IMR-90 (cell line): ENCODE measurements at regions not wholly inside any gene's neighbourhood (a gene's known extent, or its start where the extent isn't known, plus 50 kb on each side); places are given as distances from the start of the nearest gene placed in this dataset.

Experiments
- ATAC-seq: fragments of 200-7000 bp; cut with Tn5 transposase; 2 replicates; pipeline ENCODE4 v1.9.1; 2020; ENCODE audit warnings: low read depth, mild to moderate bottlenecking, moderate library complexity
- BruUV-seq: library from RNA; stranded (reverse); fragments of 400-500 nt; replicated peaks from 2 replicates; lab custom pipeline; 2021; lab: Mats Ljungman, UMichigan
- CTCF ChIA-PET: fragments of 300-600 bp; formaldehyde crosslinking; extraction: SDS; loops from one replicate; lab custom pipeline; 2021; ENCODE audit warnings: antibody characterized with exemption; lab: Yijun Ruan, JAX
- POLR2A ChIA-PET: fragments of 300-600 bp; sonication (Branson Sonifier 250); formaldehyde crosslinking; loops from one replicate; lab custom pipeline; 2022; ENCODE audit warnings: antibody characterized with exemption; ENCODE audit not compliant: unreplicated experiment; lab: Charles Lee
- DNase-seq: peaks from one replicate; pipeline ENCODE4 v3.0.0; 2013
- H2AFZ ChIP-seq: replicated peaks from 2 replicates; pipeline ENCODE3; 2013; ENCODE audit warnings: low read length, mild to moderate bottlenecking; ENCODE audit not compliant: poor library complexity
- H2AK5ac ChIP-seq: 2 replicates; pipeline ENCODE4 v1.6.1; 2013; ENCODE audit warnings: low read depth, low read length, inconsistent platforms
- H2AK9ac ChIP-seq: replicated peaks from 2 replicates; pipeline ENCODE3; 2013; ENCODE audit warnings: mild to moderate bottlenecking, low read depth, low read length, moderate library complexity; ENCODE audit not compliant: poor library complexity
- H2BK120ac ChIP-seq: 2 replicates; pipeline ENCODE4 v1.6.1; 2013; ENCODE audit warnings: low read depth, low read length, inconsistent platforms
- H2BK15ac ChIP-seq: 3 replicates; pipeline ENCODE4 v1.6.1; 2013; ENCODE audit warnings: low read depth, low read length, inconsistent platforms
- H2BK20ac ChIP-seq: 2 replicates; pipeline ENCODE4 v1.6.1; 2013; ENCODE audit warnings: low read depth, mild to moderate bottlenecking, inconsistent platforms, low read length, moderate library complexity
- H2BK5ac ChIP-seq: 2 replicates; pipeline ENCODE4 v1.6.1; 2013; ENCODE audit warnings: mild to moderate bottlenecking, low read depth, low read length, inconsistent platforms; ENCODE audit not compliant: poor library complexity, severe bottlenecking
- H3K14ac ChIP-seq: replicated peaks from 2 replicates; pipeline ENCODE4 v1.6.1; 2013; ENCODE audit warnings: low read depth, low read length, inconsistent platforms
- H3K18ac ChIP-seq: 2 replicates; pipeline ENCODE4 v1.6.1; 2013; ENCODE audit warnings: low read depth, low read length, control low read depth
- H3K23ac ChIP-seq: 2 replicates; pipeline ENCODE4 v1.6.1; 2013; ENCODE audit warnings: low read depth, low read length, inconsistent platforms
- H3K27ac ChIP-seq: 2 replicates; pipeline ENCODE4 v1.5.1; 2013; ENCODE audit warnings: mild to moderate bottlenecking, control low read depth, low read length; ENCODE audit not compliant: insufficient read depth
- H3K27me3 ChIP-seq: 2 replicates; pipeline ENCODE4 v1.6.1; 2013; ENCODE audit warnings: low read length; ENCODE audit not compliant: control insufficient read depth, insufficient read depth
- H3K36me3 ChIP-seq: 2 replicates; pipeline ENCODE4 v1.6.1; 2013; ENCODE audit warnings: low read length, mixed read lengths; ENCODE audit not compliant: control insufficient read depth, insufficient read depth
- H3K4ac ChIP-seq: 2 replicates; pipeline ENCODE4 v1.6.1; 2013; ENCODE audit warnings: low read depth, low read length, inconsistent platforms
- H3K4me1 ChIP-seq: 2 replicates; pipeline ENCODE4 v1.6.1; 2013; ENCODE audit warnings: low read length, mixed read lengths; ENCODE audit not compliant: control insufficient read depth, insufficient read depth
- H3K4me2 ChIP-seq: 2 replicates; pipeline ENCODE4 v1.6.1; 2013; ENCODE audit warnings: low read depth, mild to moderate bottlenecking, control low read depth, low read length, moderate library complexity
- H3K4me3 ChIP-seq: 2 replicates; pipeline ENCODE4 v1.5.1; 2013; ENCODE audit warnings: low read depth, mild to moderate bottlenecking, control low read depth, low read length, moderate library complexity; ENCODE audit not compliant: insufficient read depth
- H3K56ac ChIP-seq: 2 replicates; pipeline ENCODE4 v1.6.1; 2013; ENCODE audit warnings: low read length, inconsistent platforms; ENCODE audit not compliant: insufficient read depth; ENCODE audit errors: extremely low read depth
- H3K79me1 ChIP-seq, 2 experiments: 2 replicates each; pipeline ENCODE4 v1.6.1; 2013; ENCODE audit warnings: low read length in 2 of 2, inconsistent platforms in 1 of 2, low read depth in 1 of 2
- H3K9ac ChIP-seq: 2 replicates; pipeline ENCODE4 v1.6.1; 2013; ENCODE audit warnings: low read depth, low read length, control low read depth
- H3K9me1 ChIP-seq: 2 replicates; pipeline ENCODE4 v1.6.1; 2013; ENCODE audit warnings: low read length, inconsistent platforms; ENCODE audit not compliant: insufficient read depth
- H3K9me3 ChIP-seq: 2 replicates; pipeline ENCODE4 v1.6.1; 2013; ENCODE audit warnings: low read length; ENCODE audit not compliant: control insufficient read depth, insufficient read depth
- H4K20me1 ChIP-seq: 2 replicates; pipeline ENCODE4 v1.6.1; 2013; ENCODE audit warnings: low read length, inconsistent platforms; ENCODE audit not compliant: insufficient read depth
- H4K5ac ChIP-seq: 2 replicates; pipeline ENCODE4 v1.6.1; 2013; ENCODE audit warnings: mild to moderate bottlenecking, low read depth, low read length, control low read depth
- H4K8ac ChIP-seq, 2 experiments: 2 replicates each; pipeline ENCODE4 v1.6.1; 2013; ENCODE audit warnings: low read depth in 2 of 2, low read length in 2 of 2, control low read depth in 1 of 2, inconsistent platforms in 1 of 2
- H4K91ac ChIP-seq: 2 replicates; pipeline ENCODE4 v1.6.1; 2013; ENCODE audit warnings: low read depth, low read length, inconsistent platforms; ENCODE audit not compliant: insufficient read depth
- CHD1 ChIP-seq: IDR thresholded peaks from 2 replicates; pipeline ENCODE4 v1.6.1; 2012; ENCODE audit warnings: low read depth, low read length, improper control_type of control experiment
- CTCF ChIP-seq: conservative IDR thresholded peaks from 2 replicates; pipeline ENCODE4 v1.5.1; 2012; ENCODE audit warnings: mild to moderate bottlenecking, low read depth, low read length, improper control_type of control experiment
- MAZ ChIP-seq: IDR thresholded peaks from 2 replicates; pipeline ENCODE4 v1.6.1; 2012; ENCODE audit warnings: low read depth, mild to moderate bottlenecking, low read length, improper control_type of control experiment, moderate library complexity, borderline replicate concordance
- MXI1 ChIP-seq: IDR thresholded peaks from 2 replicates; pipeline ENCODE4 v1.6.1; 2012; ENCODE audit warnings: low read depth, mild to moderate bottlenecking, low read length, moderate library complexity, borderline replicate concordance
- POLR2A ChIP-seq: IDR thresholded peaks from 2 replicates; pipeline ENCODE4 v1.6.1; 2012; ENCODE audit warnings: mild to moderate bottlenecking, low read depth, low read length
- WGBS, 2 experiments: methylation state at CpG; one replicate each; pipeline versions ENCODE4 v1.1.5 to v1.1.7; 2013; ENCODE audit warnings: missing lambda C conversion rate in 2 of 2; ENCODE audit not compliant: insufficient read length in 1 of 2; ENCODE audit errors: extremely low coverage in 2 of 2; 5-methylcytosine and 5-hydroxymethylcytosine counted together
- dilution Hi-C: fragments of 300-500 bp; cut with HindIII; formaldehyde crosslinking; loops from one replicate; pipeline ENCODE4 v1.14.3; 2018; ENCODE audit warnings: low sequenced_read_pairs; ENCODE audit not compliant: unreplicated experiment
- in situ Hi-C: fragments of 300-500 bp; cut with MboI; formaldehyde crosslinking; loops from 3 replicates; pipeline ENCODE4 v1.14.3; 2019; ENCODE audit warnings: low sequenced_read_pairs, inconsistent platforms, mixed read lengths
- intact Hi-C: fragments of 100-400 bp; cut with micrococcal nuclease; formaldehyde crosslinking; loops from 2 replicates; pipeline ENCODE4 v1.10.0; 2022

GRCh38 chr13:78913656-78914055, 254.7 kb upstream of the OBI1 start:
- Histone ChIP-seq H3K9me3 (peaks cover 8% of the 10 kb centered on the region; the same call in 1 of the 2 replicates), H3K27ac (no peak overlapping the region), H2BK15ac (no peak overlapping the region), H2AK5ac (no peak overlapping the region), H3K9ac (no peak overlapping the region), H3K4me3 (no peak overlapping the region), H3K9me1 (no peaks in the 10 kb centered on the region), H3K79me1 (no peaks in the 10 kb centered on the region), H2BK120ac (no peak overlapping the region), H3K56ac (no peak overlapping the region), H4K5ac (no peak overlapping the region), H2BK5ac (no peak overlapping the region), H2AFZ (no peak overlapping the region), H3K4me2 (no peak overlapping the region), H3K36me3 (no peaks in the 10 kb centered on the region), H3K4me1 (no peaks in the 10 kb centered on the region), H3K18ac (no peak overlapping the region), H4K8ac (no peak overlapping the region), H3K27me3 (no peaks in the 10 kb centered on the region), H4K91ac (no peak overlapping the region), H2AK9ac (no peak overlapping the region), H3K14ac (no peak overlapping the region), H4K20me1 (no peaks in the 10 kb centered on the region), H3K4ac (no peak overlapping the region), H3K23ac (no peak overlapping the region), H2BK20ac (no peak overlapping the region)
- DNase-seq (no peak), ATAC-seq (no peak)
- CTCF ChIA-PET = interaction anchor here (0.7 kb wide), 1 partner anchor 350 kb away, joined by 3 read pairs; no protein-coding TSS in a partner anchor
- in situ Hi-C loops = no loop called here
- BruUV-seq = no TSS peak
- TF ChIP-seq POLR2A (no peak), CTCF (no peak), MAZ (no peak), CHD1 (no peak), MXI1 (no peak)
- 50% methylated on average over 1 of the region's 3 CpGs; no CpG with 5 or more reads in 1 of the 2 experiments for WGBS, 2 experiments
- intact Hi-C loops = no loop called here
- dilution Hi-C loops = no loop called here
- POLR2A ChIA-PET = no interaction called here
